GM12801 (cell line): ENCODE measurements at regions not wholly inside any gene's neighbourhood (a gene's known extent, or its start where the extent isn't known, plus 50 kb on each side); places are given as distances from the start of the nearest gene placed in this dataset.

ENCODE experiments used
- TF ChIP-seq, protein P1 (sequence below): IDR thresholded peaks from one replicate; pipeline ENCODE4 v1.5.1; 2011; ENCODE audit warnings: control low read depth; ENCODE audit not compliant: insufficient read length; ENCODE audit errors: extremely low read depth

DNA sequence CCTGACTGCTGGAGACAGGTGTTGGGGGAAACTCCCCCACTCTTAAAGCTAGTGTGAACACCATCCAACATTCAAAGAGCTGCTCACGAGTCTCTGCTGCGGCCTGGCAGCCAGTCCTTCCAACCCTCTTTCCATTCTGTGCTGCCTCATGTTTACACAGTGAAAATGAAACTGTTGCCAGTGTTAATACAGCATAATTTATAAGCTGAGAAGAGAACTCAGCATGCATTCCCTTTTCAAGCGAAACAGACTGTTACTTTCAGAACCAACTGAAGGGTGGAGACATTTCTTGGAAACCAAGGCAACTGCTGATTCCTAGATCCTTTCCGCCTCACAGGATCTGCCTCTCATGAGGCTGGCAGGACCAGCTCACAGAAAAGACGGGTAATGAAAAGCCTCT, 533.8 kb upstream of the ID4 start:
- TF ChIP-seq, protein P1, sequence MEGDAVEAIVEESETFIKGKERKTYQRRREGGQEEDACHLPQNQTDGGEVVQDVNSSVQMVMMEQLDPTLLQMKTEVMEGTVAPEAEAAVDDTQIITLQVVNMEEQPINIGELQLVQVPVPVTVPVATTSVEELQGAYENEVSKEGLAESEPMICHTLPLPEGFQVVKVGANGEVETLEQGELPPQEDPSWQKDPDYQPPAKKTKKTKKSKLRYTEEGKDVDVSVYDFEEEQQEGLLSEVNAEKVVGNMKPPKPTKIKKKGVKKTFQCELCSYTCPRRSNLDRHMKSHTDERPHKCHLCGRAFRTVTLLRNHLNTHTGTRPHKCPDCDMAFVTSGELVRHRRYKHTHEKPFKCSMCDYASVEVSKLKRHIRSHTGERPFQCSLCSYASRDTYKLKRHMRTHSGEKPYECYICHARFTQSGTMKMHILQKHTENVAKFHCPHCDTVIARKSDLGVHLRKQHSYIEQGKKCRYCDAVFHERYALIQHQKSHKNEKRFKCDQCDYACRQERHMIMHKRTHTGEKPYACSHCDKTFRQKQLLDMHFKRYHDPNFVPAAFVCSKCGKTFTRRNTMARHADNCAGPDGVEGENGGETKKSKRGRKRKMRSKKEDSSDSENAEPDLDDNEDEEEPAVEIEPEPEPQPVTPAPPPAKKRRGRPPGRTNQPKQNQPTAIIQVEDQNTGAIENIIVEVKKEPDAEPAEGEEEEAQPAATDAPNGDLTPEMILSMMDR: no peak

DNA sequence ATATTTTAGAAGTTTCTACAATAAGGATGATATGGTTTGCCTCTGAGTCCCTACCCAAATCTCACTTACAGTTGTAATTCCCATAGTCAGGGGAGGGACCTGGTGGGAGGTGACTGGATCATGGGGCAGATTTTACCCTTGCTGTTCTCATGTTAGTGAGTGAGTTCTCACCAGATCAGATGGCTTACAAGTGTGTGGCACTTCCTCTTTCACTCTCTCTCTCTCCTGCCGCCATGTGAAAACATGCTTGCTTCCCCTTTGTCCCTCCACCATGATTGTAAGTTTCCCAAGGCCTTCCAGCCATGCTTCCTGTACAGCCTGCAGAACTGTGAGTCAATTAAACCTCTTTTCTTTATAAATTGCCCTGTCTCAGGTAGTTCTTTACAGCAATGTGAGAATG, 527.5 kb upstream of the ID4 start:
- TF ChIP-seq, protein P1: no peak

DNA sequence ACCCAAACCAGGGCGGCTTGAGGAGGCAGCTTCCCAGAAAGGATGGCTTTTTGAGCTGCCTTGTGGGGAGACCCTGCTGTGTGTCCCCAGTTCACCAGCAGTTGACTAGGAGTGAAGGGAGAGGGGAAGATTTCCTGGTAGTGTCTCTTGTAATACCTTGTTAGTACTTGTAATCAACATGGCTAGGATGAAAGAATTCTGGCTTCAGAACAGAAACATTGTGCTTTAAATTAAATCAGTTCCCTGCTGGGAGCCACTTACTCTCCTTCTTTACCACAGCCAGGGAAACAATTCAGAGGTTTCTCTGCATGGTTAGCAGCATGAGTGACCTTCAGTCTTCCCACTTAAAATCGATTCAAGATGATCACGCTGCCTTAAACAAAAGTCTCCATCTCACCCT, 525.4 kb upstream of the ID4 start:
- TF ChIP-seq, protein P1: no peak

DNA sequence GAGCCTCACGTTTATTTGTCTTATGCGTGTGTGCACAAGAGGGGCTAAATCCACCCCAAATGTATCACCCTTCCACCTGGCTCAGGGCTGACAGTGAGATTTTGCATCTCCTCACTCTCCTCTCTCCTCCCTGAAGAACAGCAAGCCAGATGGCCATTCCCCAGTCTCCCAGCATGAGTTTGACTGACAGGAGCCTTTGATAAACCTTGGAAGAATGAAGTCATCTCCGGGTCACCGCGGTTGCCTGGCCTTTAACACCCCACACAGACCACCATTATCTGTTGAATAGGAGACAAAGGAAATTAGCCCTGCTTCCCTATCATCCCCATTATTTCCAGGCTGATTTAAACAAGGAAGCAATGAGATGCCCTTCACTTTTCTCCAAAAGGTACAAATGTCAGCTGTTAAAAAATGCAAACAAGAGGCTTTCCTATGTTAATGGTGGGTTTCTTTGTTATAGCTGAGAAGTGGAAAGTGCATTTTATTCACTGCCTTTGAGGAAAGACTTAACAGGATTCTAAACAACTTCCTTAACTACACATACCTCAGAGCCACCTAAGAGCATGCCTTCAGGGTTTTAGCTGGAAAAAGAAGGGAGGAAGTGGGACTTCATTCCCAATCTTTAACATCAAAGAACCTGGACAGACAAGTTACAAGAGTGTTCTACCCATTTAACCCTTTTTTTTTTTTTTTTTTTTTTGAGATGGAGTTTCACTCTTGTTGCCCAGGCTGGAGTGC, 524.8 kb upstream of the ID4 start:
- TF ChIP-seq, protein P1: no peak

DNA sequence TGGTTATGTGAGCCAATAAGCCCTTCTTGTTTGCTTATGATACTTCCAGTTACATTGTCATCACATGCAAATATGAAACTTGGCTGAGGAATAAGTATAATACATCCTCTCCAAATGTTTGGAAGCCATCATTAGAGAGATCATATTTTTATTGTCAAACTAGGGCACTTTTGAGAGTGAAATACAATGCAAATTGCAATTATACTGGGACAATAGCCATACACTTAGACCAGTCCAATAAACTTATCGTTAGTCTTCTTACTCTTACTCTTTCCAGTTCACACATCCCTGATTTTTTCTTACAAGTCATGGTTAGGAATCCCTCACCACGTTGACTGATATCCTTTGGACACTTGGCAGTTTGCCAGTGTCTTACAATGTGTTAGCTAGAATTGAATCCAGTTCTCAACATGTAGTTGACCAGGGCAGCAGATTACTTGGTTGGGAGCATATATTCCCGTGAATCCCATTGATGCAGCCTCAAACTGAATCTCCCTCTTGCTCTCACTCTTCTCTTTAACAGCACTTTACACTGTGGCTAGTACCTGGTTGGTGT, 519.7 kb upstream of the ID4 start:
- TF ChIP-seq, protein P1: no peak

DNA sequence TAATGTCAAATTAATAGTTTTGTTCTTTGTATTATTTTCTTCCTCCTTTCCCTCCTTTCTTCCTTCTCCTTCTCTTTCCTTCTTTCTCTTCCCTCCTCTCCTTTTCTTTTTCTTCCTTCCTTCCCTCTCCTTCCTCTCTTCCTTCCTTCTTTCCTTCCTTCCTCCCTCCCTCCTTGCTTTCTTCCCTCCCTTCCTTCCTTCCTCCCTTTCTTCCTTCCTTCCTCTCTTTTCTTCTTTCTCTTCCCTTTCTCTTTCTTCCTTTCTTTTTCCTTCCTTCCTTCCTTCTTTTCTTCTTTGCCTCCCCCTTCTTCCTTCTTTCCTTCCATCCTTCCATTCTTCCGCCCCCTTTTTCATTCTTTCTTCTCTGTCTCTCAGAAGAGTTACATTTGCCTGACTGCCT, 518.2 kb upstream of the ID4 start:
- TF ChIP-seq, protein P1: no peak

DNA sequence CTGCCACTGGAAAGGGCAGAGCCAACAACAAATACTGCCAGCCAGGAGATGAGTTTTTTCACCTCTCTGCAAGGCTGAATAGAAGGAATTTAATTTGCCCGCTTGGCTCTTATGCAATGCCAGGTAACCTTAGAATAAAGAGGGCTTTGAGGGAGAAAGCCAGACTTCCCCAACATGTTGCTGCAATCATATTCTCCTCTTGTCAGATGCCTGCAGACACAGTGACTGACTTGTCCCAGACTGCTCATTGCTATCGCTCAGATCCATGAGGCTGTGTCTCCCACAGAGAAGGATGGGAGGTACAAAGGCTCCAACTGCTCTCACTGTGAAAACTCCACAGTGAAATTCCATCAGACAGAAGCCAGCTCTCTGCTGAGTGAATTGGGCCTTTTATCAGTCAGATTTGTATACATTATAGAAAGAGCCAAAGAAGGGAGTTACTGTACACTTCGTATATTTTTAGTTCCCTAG, 517.0 kb upstream of the ID4 start:
- TF ChIP-seq, protein P1: no peak
